MCF 10A (cell line): ENCODE measurements at regions not wholly inside any gene's neighbourhood (a gene's known extent, or its start where the extent isn't known, plus 50 kb on each side); places are given as distances from the start of the nearest gene placed in this dataset.
"Not testable (repeated sequence)": the region's sequence is repeated elsewhere in the genome, so short reads cannot be mapped to it uniquely, and the experiment has no call there.

ENCODE experiments used
- BruUV-seq: library from RNA; stranded (reverse); fragments of 400-500 nt; replicated peaks from 2 replicates; lab custom pipeline; 2021; lab: Mats Ljungman, UMichigan
- CTCF ChIA-PET: fragments of 300-600 bp; sonication (Branson Sonifier 250); formaldehyde crosslinking; extraction: SDS; loops from one replicate; lab custom pipeline; 2021; ENCODE audit warnings: antibody characterized with exemption, inconsistent platforms; lab: Yijun Ruan, JAX
- POLR2A ChIA-PET: fragments of 300-600, 350-650 bp; sonication (Branson Sonifier 250); formaldehyde crosslinking; extraction: SDS; loops from one replicate; lab custom pipeline; 2020; ENCODE audit warnings: antibody characterized with exemption, inconsistent platforms; lab: Yijun Ruan, JAX
- DNase-seq: peaks from one replicate; pipeline ENCODE4 v3.0.0-alpha.2; 2018; ENCODE audit not compliant: unreplicated experiment
- H3K27ac Mint-ChIP-seq: one replicate; pipeline ENCODE4 v1.8.0; 2022; ENCODE audit warnings: mild to moderate bottlenecking, low read depth, mixed read lengths; ENCODE audit not compliant: unreplicated experiment
- H3K27me3 Mint-ChIP-seq: one replicate; pipeline ENCODE4 v1.8.0; 2022; ENCODE audit warnings: mixed read lengths; ENCODE audit not compliant: insufficient read depth, unreplicated experiment
- H3K36me3 Mint-ChIP-seq: one replicate; pipeline ENCODE4 v1.8.0; 2022; ENCODE audit warnings: mild to moderate bottlenecking, moderate library complexity, mixed read lengths; ENCODE audit not compliant: insufficient read depth, unreplicated experiment
- H3K4me1 Mint-ChIP-seq: one replicate; pipeline ENCODE4 v1.8.0; 2022; ENCODE audit warnings: mixed read lengths; ENCODE audit not compliant: insufficient read depth, unreplicated experiment
- H3K4me3 Mint-ChIP-seq: one replicate; pipeline ENCODE4 v1.8.0; 2022; ENCODE audit warnings: mild to moderate bottlenecking, moderate library complexity, mixed read lengths; ENCODE audit not compliant: unreplicated experiment
- H3K9me3 Mint-ChIP-seq: one replicate; pipeline ENCODE4 v1.8.0; 2022; ENCODE audit warnings: mixed read lengths; ENCODE audit not compliant: unreplicated experiment
- intact Hi-C: fragments of 100-400 bp; cut with micrococcal nuclease; formaldehyde crosslinking; loops from 2 replicates; pipeline ENCODE4 v1.14.1; 2022
- TF ChIP-seq, protein P1 (sequence below): fragments of 200-600 bp; IDR thresholded peaks from one replicate; pipeline ENCODE4 v1.8.0; 2022; ENCODE audit warnings: antibody characterized with exemption, mild to moderate bottlenecking; ENCODE audit not compliant: unreplicated experiment

DNA sequence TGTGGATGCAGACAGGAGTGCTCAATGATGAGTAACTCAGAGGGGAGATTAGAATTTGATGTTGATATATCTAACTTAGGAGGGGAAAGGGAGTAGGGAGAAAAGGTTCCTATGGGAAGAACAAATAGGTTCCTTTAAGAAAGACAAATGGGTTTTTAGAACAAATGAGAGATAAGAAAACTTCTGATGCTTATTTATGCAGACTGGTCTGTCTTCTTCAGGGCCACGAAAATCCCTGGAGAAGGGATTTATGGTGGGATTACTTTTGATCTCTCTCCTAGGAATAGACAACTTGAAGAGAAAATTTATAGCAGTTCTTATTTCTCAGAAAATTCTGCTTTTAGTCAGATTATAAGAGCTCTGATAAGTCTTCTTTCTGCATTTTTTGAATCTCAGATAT, 99.0 kb upstream of the DDHD1 start:
- intact Hi-C loops = no loop called here
- no TSS peak for BruUV-seq
- Mint-ChIP-seq H3K36me3 (no peaks in the 10 kb centered on the region), H3K9me3 (no peaks in the 10 kb centered on the region), H3K4me3 (no peak overlapping the region), H3K27me3 (no peaks in the 10 kb centered on the region), H3K27ac (no peak overlapping the region), H3K4me1 (no peaks in the 10 kb centered on the region)
- ChIA-PET POLR2A (no interaction called here), CTCF (interaction anchor here (1.1 kb wide), 1 partner anchor 55 kb away, joined by 3 read pairs; no protein-coding TSS in a partner anchor)
- no peak for DNase-seq
- TF ChIP-seq, protein P1, sequence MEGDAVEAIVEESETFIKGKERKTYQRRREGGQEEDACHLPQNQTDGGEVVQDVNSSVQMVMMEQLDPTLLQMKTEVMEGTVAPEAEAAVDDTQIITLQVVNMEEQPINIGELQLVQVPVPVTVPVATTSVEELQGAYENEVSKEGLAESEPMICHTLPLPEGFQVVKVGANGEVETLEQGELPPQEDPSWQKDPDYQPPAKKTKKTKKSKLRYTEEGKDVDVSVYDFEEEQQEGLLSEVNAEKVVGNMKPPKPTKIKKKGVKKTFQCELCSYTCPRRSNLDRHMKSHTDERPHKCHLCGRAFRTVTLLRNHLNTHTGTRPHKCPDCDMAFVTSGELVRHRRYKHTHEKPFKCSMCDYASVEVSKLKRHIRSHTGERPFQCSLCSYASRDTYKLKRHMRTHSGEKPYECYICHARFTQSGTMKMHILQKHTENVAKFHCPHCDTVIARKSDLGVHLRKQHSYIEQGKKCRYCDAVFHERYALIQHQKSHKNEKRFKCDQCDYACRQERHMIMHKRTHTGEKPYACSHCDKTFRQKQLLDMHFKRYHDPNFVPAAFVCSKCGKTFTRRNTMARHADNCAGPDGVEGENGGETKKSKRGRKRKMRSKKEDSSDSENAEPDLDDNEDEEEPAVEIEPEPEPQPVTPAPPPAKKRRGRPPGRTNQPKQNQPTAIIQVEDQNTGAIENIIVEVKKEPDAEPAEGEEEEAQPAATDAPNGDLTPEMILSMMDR = no peak

DNA sequence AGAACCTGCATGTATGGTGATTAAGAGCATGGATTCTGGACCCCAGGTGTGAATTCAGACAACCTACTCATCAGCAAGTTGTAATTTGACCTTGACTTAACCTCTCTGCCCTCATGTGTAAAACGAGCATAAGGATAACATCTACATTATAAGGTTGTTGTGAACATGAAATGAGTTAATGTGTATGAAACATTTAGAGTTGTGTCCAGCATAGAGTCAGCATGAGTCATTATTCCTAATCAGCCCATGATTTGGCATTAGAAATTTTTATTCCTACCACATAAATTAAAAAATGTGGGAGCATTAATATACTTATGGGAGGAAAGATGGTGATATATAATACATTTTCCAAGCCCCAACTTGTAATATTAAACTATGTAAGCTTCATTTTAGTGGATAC, 95.9 kb upstream of the DDHD1 start:
- Mint-ChIP-seq H3K27me3 (no peaks in the 10 kb centered on the region), H3K36me3 (no peaks in the 10 kb centered on the region), H3K9me3 (no peaks in the 10 kb centered on the region), H3K4me1 (no peaks in the 10 kb centered on the region), H3K27ac (no peak overlapping the region), H3K4me3 (no peak overlapping the region)
- ChIA-PET POLR2A (interaction anchor here (0.9 to 1.1 kb wide), 2 partner anchors 14 to 97 kb away, joined by 3 read pairs; no protein-coding TSS in a partner anchor), CTCF (no interaction called here)
- no TSS peak for BruUV-seq
- no peak for DNase-seq
- intact Hi-C loops = no loop called here
- TF ChIP-seq, protein P1 = no peak

DNA sequence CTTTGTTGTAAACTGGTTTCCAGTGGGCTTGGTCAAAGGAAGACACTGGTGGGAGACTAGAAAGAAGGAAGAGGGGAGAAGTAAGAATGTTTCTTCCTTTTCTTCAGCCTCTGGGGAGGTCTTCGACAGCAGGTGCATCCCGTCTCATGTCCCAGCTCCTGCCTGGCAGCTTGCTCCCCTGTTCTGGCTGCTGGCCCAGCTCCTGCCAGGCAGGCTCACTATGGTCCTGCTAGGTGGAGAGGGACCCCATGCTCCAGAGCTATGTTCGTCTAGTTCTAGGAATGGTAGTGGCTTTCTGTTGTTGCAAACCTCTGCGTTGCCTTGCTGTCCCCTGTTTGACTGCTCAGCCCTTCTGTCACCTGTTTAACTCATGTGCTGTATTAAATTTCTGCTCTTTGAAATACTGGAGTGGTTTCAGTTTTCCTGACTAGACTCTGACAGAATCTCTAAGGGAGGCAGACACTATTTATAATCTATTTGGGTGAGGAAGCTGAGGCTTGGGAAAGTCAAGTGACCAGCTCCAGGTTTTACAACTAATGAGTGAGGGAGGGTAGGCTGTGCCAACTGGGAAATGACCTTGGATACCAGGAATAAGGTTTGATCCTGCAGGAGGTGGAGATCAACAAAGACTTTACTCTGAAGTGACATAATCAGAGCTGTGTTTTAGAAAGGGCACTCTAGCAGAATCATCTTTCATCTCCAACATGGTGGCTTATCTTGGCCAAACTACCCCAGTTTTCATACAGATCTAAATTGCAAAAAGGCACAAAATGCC, 94.7 kb upstream of the DDHD1 start:
- no TSS peak for BruUV-seq
- DNase-seq = no peak
- Mint-ChIP-seq H3K4me3 (no peak overlapping the region), H3K9me3 (peaks cover under 1% of the 10 kb centered on the region), H3K27me3 (no peaks in the 10 kb centered on the region), H3K27ac (no peak overlapping the region), H3K4me1 (no peaks in the 10 kb centered on the region), H3K36me3 (no peaks in the 10 kb centered on the region)
- intact Hi-C loops = no loop called here
- TF ChIP-seq, protein P1 = no peak
- ChIA-PET CTCF (interaction anchor here (0.6 to 1.2 kb wide), 4 partner anchors 9 to 954 kb away, joined by 3 to 4 read pairs (median 4); no protein-coding TSS in a partner anchor), POLR2A (no interaction called here)

DNA sequence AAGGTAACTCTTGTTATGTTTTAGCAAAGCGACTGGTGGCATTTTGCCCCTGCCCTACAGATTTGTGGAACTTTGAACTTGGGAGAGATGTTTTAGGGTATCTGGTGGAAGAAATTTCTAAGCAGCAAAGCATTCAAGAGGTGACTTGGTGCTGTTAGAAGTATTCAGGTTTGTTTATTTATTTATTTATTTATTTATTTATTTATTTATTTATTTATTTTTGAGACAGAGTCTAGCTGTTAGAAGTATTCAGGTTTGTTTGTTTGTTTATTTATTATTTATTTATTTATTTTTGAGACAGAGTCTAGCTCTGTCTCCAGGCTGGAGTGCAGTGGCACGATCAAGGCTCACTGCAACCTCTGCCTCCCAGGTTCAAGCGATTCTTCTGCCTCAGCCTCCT, 89.8 kb upstream of the DDHD1 start:
- intact Hi-C loops, H3K27ac Mint-ChIP-seq, POLR2A ChIA-PET, BruUV-seq, H3K36me3 Mint-ChIP-seq, DNase-seq, H3K4me3 Mint-ChIP-seq, H3K4me1 Mint-ChIP-seq, H3K27me3 Mint-ChIP-seq, CTCF ChIA-PET: not testable (repeated sequence)
- H3K9me3 Mint-ChIP-seq = peaks cover 12% of the 10 kb centered on the region
